ENCODE measurements at regions not wholly inside any gene's neighbourhood (a gene's known extent, or its start where the extent isn't known, plus 50 kb on each side); places are given as distances from the start of the nearest gene placed in this dataset.

- no peak for TF ChIP-seq IRF3 (IDR thresholded peaks at IDR 0.05; ENCODE audit: low read depth, low read length)
- no peak for TF ChIP-seq FOSL2 (IDR thresholded peaks at IDR 0.05; ENCODE audit: borderline replicate concordance, low read depth)
- no peak for TF ChIP-seq RFX5 (IDR thresholded peaks at IDR 0.05; ENCODE audit: low read length)
- no peak for TF ChIP-seq TEAD4 (IDR thresholded peaks at IDR 0.05; ENCODE audit: borderline replicate concordance, insufficient read depth)
- TF ChIP-seq GABPA (IDR thresholded peaks at IDR 0.05; ENCODE audit: low read depth) = no peak
- TF ChIP-seq RCOR1 (IDR thresholded peaks at IDR 0.05; ENCODE audit: low read length) = 0 out of 2 replicates have a peak, but pooled peaks have one; percentile 36
- TF ChIP-seq RXRA (IDR thresholded peaks at IDR 0.05; ENCODE audit: borderline replicate concordance, low read depth) = no peak
- TF ChIP-seq CTCF (IDR thresholded peaks at IDR 0.05) = peak; percentile 58
- peak; percentile 92 for TF ChIP-seq RAD21 (IDR thresholded peaks at IDR 0.05; ENCODE audit: low read length)
Observed at GRCh38 chr7:94276795-94277194, 117.9 kb upstream of the COL1A2 start (continued).

GRCh38 chr7:94277236-94277635 is 117.5 kb upstream of the COL1A2 start:
- ChIA-PET CTCF (interaction anchor here (0.8 to 5.9 kb wide), 16 partner anchors 9 to 1049 kb away, joined by 3 to 53 read pairs (median 4); partner anchors contain the start of gene SGCE), POLR2A (no interaction called here)
- TF ChIP-seq GATA2 (CRISPR knock-in tag; IDR thresholded peaks at IDR 0.05) (no peak), CTCF (IDR thresholded peaks at IDR 0.05) (no peak), POLR2AphosphoS5 (IDR thresholded peaks at IDR 0.05; ENCODE audit: low read depth, low read length) (no peak), REST (IDR thresholded peaks at IDR 0.05; ENCODE audit: low read depth, low read length) (no peak), TCF12 (IDR thresholded peaks at IDR 0.05) (no peak), PBX3 (IDR thresholded peaks at IDR 0.05) (no peak), TAF1 (IDR thresholded peaks at IDR 0.05; ENCODE audit: borderline replicate concordance, low read depth, low read length) (no peak), CHD2 (IDR thresholded peaks at IDR 0.05; ENCODE audit: low read length, partially characterized antibody) (no peak), GABPA (IDR thresholded peaks at IDR 0.05; ENCODE audit: low read depth) (no peak), RCOR1 (IDR thresholded peaks at IDR 0.05; ENCODE audit: low read length) (no peak), RFX5 (IDR thresholded peaks at IDR 0.05; ENCODE audit: low read length) (no peak), TEAD4 (IDR thresholded peaks at IDR 0.05; ENCODE audit: borderline replicate concordance, insufficient read depth) (no peak)
- Histone ChIP-seq H3K27me3 (ENCODE audit: insufficient read depth) (no peaks in the 10 kb centered on the region), H3K9me3 (no peaks in the 10 kb centered on the region), H3K9ac (no peak overlapping the region), H3K4me2 (no peak overlapping the region), H3K9me2 (no peaks in the 10 kb centered on the region), H4K20me1 (ENCODE audit: insufficient read depth) (no peaks in the 10 kb centered on the region), H3F3A (replicated peaks; ENCODE audit: insufficient read depth) (no peaks in the 10 kb centered on the region), H3K79me2 (ENCODE audit: insufficient read depth) (no peaks in the 10 kb centered on the region), H3K27ac (ENCODE audit: low read depth in 2 of 2, low read length in 1 of 2) (peak overlapping the region in 1 of 2 experiments; percentile 94; a peak in 2 of 4 replicates), H3K4me1 (ENCODE audit: control insufficient read depth in 1 of 2, insufficient read depth in 2 of 2, low read depth in 1 of 2, low read length in 1 of 2) (peaks cover 0 to 16% of the 10 kb centered on the region in 2 experiments; a peak in 2 of 4 replicates), H2AFZ (ENCODE audit: low read depth) (no peak overlapping the region), H3K36me3 (replicated peaks in 1 of 2; ENCODE audit: control insufficient read depth in 1 of 2, insufficient read depth in 2 of 2, low read length in 1 of 2) (peaks cover 0 to 4% of the 10 kb centered on the region in 2 experiments), H3K4me3 (ENCODE audit: low read depth in 2 of 2, low read length in 1 of 2) (no peak overlapping the region)
- DNase-seq = no peak
- WGBS (ENCODE audit: low lambda C conversion rate) = 96% methylated on average over 4 of the region's 4 CpGs

Measured in SK-N-SH (cell line).